ENCODE measurements at regions not wholly inside any gene's neighbourhood (a gene's known extent, or its start where the extent isn't known, plus 50 kb on each side); places are given as distances from the start of the nearest gene placed in this dataset.
A peak's percentile ranks its signal among the peaks of the same experiment; 100 is the strongest.
"Not testable (repeated sequence)": the region's sequence is repeated elsewhere in the genome, so short reads cannot be mapped to it uniquely, and the experiment has no call there.

DNA sequence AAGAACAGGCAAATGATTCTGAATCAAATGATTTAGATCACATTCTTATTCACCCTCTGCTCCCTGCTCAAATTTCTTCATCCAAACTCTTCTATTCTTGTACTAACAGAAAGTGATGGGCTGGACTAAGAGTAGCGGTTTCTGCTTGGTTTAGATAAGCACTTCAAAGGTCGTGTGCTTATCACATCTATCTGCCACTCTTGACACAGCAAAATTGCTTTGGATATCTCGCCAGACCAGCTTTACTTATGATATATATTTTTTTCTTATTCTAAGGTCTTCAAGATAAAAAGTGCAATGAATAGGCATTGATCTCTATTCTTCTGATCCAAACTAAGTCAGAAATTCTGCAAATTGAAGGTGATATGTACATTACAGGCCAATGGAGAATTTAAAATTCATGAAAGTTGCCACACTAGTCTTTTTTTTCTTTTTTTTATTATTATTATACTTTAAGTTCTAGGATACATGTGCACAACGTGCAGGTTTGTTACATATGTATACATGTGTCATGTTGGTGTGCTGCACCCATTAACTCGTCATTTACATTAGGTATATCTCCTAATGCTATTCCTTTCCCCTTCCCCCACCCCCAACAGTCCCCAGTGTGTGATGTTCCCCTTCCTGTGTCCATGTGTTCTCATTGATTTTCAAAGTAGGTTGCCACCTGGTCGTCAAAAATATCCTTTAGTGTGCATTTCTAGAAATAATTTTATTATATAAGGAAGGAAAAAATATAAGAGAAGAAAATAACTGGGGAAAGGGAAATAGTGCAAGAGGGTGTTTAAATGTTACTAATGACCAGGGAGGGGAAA, 1941.0 kb upstream of the RAG2 start:
- DNase-seq: peak; percentile 98

DNA sequence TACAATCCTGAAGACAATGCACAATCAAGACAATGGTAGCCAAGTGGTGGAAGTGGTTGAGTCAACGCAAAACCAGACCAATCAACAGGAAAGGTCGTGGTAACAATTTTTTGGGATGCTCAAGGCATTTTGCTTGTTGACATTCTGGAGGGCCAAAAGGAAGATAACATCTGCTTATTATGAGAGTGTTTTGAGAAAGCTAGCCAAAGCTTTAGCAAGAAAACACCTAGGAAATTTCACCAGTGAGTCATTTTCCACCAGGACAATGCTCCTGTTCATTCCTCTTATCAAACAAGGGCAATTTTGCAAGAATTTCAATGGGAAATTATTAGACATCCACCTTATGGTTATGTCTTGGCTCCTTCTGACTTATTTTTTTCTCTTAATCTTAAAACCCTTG, 1932.2 kb upstream of the RAG2 start:
- DNase-seq: no peak

DNA sequence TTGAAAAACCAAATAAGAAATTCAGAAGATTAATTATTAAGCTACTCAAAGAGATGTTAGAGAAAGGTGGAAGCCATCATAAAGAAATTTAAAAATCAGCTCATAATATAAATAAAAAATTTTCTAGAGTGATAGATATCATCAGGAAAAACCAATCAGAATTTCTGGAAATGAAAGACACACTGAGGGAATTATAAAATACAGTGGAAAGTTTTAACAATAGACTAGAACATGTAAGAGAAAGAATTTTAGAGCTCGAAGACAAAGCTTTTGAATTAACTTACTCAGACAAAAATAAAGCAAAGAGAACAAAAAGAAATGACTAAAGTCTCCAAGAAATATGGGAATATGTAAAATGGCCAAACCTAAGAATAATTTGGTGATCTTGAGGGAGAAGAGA, 1926.9 kb upstream of the RAG2 start:
- no peak for DNase-seq

DNA sequence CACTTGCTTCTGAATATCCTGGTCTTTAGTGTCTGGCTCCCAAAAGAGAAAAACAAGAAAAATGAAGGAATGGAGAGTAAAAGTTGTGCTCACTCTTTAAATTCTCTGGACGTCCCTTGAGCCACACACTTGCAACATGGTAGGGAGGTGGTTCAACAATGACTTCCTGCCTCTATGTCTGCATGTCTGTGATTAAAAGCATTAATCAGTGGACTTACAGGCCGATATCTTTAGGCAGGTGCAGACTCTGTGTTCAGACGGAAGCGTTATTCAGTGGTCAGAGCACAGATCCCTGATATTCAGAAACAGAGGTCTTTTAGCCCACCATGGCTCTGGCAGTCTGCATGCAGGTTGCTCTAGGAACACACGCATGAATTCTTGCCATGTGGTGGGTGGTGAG, 1920.0 kb upstream of the RAG2 start:
- no peak for DNase-seq

DNA sequence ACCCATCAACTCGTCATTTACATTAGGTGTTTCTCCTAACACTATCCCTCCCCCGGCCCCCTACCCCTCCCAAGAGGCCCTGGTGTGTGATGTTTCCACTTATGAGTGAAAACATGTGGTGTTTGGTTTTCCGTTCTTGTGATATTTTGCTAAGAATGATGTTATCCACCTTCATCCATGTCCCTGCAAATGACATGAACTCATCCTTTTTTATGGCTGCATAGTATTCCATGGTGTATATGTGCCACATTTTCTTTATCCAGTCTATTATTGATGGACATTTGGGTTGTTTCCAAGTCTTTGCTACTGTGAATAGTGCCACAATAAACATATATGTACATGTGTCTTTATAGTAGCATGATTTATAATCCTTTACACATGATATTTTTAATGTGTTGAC, 1914.8 kb upstream of the RAG2 start:
- not testable (repeated sequence) for DNase-seq

DNA sequence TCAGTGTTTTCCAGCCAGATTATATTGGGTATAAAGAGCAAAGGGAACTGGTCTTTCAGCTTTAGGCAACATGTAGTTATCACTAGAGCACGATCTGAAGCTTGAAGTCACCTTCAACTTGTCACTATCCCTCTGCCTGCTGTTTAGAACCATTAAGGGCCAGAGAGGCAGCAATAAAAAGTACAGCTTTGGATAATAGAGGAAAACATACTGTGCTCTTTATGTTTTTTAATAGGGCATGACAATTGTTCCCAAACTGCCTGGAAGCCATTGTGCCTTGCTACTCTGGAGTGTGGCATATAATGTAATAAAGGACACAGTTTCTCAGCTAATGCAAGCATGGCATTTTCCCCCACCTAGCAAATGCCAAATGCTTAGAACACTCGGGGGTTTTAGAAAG, 1912.0 kb upstream of the RAG2 start:
- DNase-seq: peak; percentile 15

DNA sequence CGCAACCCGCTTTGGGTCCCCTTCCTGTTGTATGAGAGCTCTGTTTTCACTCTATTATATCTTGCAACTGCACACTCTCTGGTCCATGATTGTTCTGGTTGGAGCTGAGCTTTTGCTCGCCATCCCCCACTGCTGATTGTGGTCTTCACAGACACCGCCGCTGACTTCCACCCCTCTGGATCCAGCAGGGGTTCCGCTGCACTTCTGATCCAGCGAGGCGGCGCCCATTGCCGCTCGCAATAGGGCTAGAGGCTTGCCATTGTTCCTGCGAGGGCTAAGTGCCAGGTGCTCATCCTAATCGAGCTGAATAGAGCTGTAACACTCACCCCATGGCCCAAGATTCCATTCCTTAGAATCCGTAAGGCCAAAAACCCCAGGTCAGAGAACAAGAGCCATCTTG, 1905.8 kb upstream of the RAG2 start:
- no peak for DNase-seq

DNA sequence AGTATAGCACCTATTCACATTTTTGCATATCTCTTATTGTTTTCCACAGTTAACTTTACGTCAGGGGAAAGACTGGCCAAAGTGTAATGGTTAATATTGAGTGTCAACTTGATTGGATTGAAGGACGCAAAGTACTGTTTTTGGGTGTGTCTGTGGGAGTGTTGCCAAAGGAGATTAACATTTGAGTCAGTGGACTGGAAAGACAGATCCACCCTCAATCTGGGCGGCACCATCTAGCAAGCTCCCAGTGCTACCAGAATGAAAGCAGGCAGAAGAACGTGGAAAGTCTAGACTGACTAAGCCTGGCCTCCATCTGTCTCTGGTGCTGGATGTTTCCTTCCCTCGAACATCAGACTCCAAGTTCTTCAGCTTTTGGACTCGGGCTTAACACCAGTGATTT, 1900.7 kb upstream of the RAG2 start:
- peak; percentile 85 for DNase-seq

DNA sequence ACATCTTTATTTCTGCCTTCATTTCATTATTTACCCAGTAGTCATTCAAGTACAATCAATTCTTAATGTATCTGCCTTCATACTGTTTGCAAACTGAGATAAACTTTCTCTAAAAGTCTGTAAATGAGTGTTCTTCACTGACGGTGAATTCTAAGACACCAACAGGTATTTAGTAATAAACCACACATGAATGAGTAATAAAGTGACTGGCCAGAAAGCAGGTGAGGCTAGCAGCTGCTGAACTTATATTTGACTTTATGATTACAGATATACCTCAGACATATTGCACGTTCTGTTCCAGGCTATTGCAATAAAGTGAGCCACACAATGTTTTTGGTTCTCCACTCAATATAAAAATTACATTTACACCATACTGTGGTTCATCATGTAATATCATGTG, 1894.0 kb upstream of the RAG2 start:
- no peak for DNase-seq

DNA sequence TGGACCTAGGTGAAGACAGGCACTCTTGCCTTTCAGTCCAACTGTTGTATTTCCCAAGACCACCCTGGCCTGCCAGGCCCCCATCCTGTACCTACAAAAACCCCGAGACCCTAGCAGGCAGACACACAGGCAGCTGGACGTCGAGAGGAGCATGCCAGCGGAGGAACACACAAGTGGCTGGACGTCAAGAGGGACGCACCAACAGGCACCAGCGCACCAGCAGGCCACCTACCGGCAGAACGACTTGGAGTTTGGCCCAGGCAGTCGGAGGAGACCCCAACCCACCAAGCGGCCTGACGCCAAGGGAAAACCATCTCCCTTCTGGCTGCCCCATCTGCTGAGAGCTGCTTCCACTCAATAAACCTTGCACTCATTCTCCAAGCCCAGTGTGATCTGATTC, 1883.4 kb upstream of the RAG2 start:
- DNase-seq: no peak

DNA sequence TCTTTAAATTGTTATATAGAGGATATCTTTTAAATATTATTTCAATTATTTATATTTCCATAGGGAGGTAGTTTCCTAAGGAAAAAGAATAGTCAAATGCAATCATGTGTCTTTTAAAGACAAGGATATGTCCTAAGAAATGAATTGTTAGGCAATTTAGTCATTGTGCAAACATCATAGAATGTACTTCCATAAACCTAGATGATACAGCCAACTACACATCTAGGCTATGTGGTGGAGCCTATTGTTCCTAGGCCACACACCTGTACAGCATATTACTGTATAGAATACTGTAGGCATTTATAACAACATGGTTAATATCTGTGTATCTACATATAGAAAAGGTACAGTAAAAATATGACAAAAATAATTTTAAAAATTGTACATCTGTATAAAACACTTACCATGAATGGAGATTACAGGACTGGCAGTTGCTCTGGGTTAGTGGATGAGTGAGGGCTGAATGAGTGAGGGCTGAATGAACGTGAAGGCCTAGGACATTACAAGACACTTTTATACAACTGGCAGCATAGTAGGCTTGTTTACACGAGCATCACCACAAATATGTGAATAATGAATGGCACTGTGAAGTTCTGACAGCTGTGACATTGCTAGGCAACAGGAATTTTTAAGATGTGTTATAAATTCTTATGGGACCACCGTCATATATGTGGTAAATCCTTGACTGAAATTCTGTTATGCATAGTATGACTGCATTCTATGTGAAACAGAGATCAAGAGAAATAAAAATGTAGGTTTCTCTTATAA, 1879.0 kb upstream of the RAG2 start:
- no peak for DNase-seq

DNA sequence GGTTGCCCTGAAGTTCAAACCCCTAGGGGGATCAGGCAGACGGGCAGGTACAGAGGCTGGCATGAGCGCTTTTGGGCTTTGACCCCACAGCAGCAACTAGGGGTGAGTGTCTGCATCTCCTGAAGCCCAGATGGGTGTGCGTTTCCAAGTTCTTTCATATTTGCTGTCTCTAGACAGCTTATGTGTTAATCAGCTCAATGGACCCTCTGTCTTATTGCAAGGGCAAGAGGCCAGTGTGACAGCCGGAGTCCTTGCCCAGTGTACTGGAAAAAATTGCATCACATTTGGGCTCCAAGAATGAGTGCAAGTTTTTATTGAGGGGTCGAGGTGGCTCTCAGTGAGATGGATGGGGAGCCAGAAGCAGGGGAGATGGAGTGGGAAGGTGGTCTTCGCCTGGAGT, 1863.7 kb upstream of the RAG2 start:
- no peak for DNase-seq

DNA sequence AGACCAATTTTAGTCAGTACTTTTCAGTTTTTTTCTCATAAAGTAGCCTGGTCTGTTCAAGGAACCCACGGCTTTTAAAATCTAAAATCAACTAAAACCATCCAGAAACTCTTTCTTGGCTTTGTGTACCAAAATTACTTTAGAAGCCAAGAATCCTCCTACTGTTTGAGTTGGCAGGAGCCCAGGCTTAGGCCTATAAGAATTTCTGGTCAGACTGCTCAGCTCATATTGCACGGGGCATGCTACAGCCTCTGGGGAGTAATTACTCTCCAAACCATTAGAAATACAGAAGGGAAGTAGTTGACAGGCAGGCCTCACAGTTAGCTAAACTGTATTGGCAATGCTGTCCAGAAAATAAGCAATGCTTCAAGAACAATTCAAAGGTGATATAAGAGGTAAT, 1862.9 kb upstream of the RAG2 start:
- DNase-seq: no peak

DNA sequence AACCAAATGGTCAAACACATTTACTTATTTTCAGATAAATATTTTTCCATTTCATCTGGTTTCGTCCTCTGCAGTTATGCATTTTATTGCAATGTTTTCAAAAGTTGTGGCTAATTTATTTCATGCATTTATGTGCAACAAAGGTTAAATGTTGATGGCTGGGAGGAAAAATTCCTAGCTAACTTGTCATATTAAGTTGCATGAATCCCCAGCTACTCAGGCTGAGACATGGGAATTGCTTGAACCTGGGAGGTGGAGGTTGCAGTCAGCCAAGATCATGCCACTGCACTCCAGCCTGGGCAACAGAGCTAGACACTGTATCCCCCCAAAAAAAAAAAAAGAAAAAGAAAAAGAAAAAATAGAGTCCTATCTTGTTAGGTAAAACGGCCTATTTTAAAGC, 1862.4 kb upstream of the RAG2 start:
- DNase-seq: no peak

DNA sequence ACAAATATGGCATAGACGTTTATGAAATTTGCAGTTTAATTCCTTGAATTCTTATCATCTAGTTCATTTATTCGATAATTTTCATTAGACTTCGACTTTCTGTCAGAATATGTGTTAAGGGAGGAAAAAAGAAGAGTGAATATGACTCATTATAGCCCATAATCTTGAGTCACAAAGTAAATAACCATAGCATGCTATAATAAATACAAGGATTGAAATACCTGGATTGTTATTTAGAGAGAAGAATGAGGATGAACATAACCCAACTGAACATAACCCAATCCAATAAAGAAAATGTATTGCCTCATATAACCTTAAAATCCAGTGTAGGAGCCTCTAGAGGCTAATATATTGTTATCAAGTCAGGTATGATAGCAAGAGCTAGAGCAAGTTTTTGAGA, 1858.3 kb upstream of the RAG2 start:
- no peak for DNase-seq

DNA sequence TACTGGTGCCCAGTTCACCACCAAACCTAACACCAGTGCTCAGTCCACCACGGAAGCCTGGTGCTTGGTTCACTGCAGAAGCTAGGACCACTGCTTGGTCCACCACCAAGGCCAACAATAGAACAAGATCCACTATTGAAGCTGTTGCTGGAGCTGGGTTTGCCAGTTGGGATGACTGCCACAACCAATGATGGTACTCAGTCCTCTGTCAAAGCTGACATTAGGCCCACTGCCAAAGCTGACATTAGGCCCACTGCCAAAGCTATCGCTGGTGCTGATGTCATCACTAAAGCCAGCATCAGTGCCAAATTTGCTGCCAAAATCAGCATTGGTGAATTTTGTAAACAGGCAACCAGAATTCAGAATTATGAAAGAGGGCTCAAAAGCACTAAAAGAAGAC, 1850.2 kb upstream of the RAG2 start:
- DNase-seq: peak; percentile 55

DNA sequence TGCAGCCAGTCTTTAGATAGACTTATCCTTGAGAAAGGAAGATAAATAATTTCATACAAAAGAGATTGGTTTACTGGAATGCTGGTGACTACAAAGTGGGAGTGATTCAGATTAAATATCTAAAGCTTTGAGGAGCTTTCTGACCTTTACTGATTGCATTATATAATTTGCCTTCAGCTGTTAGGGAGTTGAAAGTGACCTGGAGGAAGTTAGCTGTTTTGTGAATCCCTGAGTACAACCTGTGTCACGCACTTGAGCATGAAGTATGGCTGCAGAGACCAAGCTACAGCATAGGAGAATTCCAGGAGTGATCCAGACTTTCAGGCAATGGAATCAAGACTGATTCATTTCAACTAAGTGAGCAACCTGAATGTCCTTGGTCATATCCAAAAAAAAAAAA, 1848.3 kb upstream of the RAG2 start:
- no peak for DNase-seq

DNA sequence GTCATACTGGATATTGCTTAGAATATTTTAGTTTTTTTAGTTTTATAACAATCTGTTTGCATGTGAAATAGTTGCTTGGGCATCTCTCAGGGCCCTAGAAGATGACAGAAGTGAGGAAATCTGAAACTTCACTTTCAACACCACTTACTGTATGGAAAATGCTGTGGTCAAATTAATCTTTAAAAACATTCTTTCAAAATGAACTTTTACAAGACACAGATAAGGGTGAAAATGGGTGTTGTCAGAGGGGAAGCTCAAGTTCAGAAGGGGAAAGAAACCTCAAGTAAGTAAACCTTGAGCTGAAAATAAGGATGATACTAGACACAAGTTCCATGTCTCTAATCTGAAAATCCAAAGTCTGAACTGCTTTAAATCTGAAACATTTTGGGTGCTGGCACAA, 1840.1 kb upstream of the RAG2 start:
- peak; percentile 7 for DNase-seq

DNA sequence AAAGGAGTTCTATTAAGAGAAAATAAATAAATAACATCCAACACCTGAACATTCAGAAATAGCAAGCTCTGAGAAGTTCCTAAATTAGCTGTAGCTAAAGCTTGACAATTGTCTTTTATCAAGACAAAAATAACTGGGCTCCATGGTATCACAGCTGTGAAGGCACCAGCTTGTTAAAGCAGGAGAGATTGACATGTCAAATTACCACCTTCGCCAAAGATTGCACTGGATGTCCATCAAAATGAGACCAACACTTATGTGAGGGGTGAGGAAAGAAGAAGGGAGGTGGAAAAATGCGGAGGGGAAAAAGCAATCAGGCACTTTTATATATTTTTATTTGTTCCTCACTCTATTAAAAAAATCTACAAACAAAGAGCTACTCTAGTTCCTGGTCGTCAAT, 1827.5 kb upstream of the RAG2 start:
- no peak for DNase-seq

DNA sequence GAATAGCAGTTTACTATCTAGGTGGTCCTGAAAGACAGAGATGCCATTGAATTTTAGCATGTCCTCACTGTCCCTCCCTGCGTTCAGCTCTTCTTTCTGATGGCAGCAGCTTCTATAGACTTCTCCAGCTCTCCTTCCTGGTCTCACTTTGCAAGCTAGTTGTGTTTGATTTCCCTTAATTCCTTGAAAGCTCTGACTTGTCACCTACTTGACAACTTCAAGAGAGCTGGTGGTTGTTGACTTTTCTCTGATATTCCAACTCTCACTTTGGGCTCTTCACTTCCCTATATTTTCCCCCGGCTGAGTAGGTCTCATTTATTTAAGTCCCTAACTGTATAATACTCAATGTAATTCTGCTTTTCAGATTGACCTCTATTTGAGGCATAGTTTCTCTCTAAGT, 1825.0 kb upstream of the RAG2 start:
- DNase-seq: no peak

DNA sequence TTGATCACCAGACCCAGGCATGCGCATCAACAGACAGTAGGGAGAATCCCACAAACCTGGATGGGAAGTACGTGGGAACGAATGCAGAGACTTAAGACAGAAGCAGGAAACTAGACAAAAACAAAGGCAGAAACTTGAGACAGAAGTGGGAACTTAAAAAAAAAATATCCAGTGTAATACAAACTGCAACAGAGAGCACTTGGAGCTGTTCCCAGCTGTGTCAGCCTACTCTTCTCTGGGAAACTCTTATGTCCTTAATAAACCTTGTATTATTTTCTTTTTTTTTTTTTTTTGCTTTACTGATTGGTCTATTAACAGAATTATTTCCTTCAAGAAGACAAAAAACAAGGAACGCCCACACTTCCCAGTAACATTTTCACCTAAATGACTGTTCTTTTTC, 1818.1 kb upstream of the RAG2 start:
- no peak for DNase-seq

DNA sequence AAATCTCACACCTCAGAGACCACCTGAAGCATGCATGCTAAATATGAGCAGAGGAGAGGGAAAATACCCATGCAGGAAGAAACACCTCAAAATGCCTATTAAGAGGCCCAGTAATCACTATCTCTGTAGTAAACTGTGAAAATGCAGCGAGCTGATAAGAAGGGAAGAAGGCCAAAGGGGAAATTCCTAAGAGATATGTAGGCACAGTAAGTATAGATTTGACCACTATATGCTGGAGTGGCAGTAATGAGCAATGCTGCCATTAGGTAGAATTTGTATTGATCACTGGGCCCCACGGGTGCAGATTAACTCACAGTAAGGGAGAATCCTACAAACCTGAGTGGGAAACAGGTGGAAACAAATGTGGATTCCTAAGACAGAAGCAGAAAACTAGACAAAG, 1813.1 kb upstream of the RAG2 start:
- peak; percentile 58 for DNase-seq

DNA sequence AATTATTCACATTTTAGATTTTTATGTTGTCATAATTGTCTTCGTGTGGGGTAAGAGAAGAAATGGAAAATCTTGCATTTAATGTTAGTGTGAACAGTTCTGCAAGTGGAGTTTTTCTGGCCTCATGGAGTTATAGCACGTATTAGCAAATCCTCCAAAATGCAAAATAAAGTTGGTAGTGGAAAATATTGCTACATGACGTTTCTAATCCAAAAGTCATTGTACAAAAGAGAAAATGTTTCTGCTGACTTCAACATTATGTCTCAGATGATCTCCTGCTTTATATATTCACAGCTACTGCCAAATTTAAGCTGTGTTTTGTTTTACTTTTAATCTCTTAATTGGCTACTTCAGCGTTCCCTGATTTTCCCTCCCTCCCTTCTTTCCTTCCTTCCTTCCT, 1804.0 kb upstream of the RAG2 start:
- no peak for DNase-seq

DNA sequence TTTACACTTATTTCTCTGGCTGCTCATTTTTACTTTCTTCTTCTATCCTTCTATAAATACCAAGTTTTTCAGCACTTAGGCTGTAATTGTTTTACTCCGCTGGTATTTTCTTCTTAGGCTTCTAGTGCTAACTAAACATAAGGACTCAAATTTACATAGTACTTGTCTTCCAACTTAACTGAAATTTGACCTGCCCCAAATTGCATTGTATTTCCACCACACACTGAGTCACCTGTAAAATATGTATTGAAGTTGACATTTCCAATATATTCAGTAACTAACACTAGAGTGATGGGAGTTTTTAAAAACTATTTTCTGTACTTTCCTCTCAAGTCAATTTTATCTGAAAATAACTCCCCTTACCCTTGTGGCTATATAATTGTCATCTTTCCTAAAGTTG, 1794.1 kb upstream of the RAG2 start:
- no peak for DNase-seq

DNA sequence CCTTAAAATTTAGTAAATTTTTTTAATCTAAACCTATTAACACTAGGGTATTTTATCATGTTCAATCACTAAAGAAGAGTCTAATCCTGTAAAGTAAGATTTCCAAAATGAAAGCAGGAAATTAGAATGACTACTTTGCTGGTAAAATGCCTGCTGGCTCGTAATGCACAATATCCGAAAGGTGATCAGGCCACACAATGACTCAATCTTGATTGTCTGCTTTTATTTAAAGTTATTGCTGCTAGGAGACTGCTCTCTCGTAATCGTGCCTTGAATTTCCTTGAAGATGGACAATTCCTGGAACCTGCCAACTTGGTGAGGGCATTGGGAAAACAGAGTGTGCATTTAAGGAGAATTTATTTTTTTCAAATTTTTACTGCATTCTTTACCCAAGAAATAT, 1786.5 kb upstream of the RAG2 start:
- DNase-seq: no peak

All from hematopoietic multipotent progenitor cell treated with erythropoietin and hydrocortisone succinate and interleukin-3 and kit ligand, for 8 days (in vitro differentiated cells).